ENCODE measurements at regions not wholly inside any gene's neighbourhood (a gene's known extent, or its start where the extent isn't known, plus 50 kb on each side); places are given as distances from the start of the nearest gene placed in this dataset.

- H3K9me3 ChIP-seq, result no peaks in the 10 kb centered on the region
- H3K36me3 ChIP-seq, result no peaks in the 10 kb centered on the region
- no peak for TF ChIP-seq POLR2A (IDR thresholded peaks at IDR 0.05)
- no peak for TF ChIP-seq EP300 (IDR thresholded peaks at IDR 0.05)
- TF ChIP-seq POLR2AphosphoS5 (IDR thresholded peaks at IDR 0.05), result no peak
- no peak for TF ChIP-seq CTCF (IDR thresholded peaks at IDR 0.05)
- H3K4me3 ChIP-seq, result no peak overlapping the region
- no peak overlapping the region for H3K27ac ChIP-seq
- WGBS, 2 donors (ENCODE audit: low coverage in 1 of 2), result 14 to 16% methylated on average over 2 of the region's 2 CpGs
- H3K4me1 ChIP-seq, result no peaks in the 10 kb centered on the region
- ATAC-seq, result no peak
- no peaks in the 10 kb centered on the region for H3K27me3 ChIP-seq
Observed at GRCh38 chr5:91955610-91956009, 572.5 kb upstream of the ARRDC3 start.

GRCh38 chr5:91954136-91954535 lies 571.0 kb upstream of the ARRDC3 start:
- H3K4me1 ChIP-seq, result no peaks in the 10 kb centered on the region
- no peak overlapping the region for H3K27ac ChIP-seq
- no peak overlapping the region for H3K4me3 ChIP-seq
- no peaks in the 10 kb centered on the region for H3K9me3 ChIP-seq
- H3K27me3 ChIP-seq, result no peaks in the 10 kb centered on the region
- no peaks in the 10 kb centered on the region for H3K36me3 ChIP-seq
- no peak for TF ChIP-seq POLR2AphosphoS5 (IDR thresholded peaks at IDR 0.05)
- no peak for TF ChIP-seq EP300 (IDR thresholded peaks at IDR 0.05)
- TF ChIP-seq POLR2A (IDR thresholded peaks at IDR 0.05), result no peak
- no peak for TF ChIP-seq CTCF (IDR thresholded peaks at IDR 0.05)
- ATAC-seq, result no peak

GRCh38 chr5:91950328-91950727 lies 567.2 kb upstream of the ARRDC3 start:
- H3K4me1 ChIP-seq, result no peaks in the 10 kb centered on the region
- ATAC-seq, result no peak
- H3K4me3 ChIP-seq, result no peak overlapping the region
- 85 to 100% methylated on average over 2 of the region's 2 CpGs for WGBS, 2 donors (ENCODE audit: low coverage in 1 of 2)
- H3K27me3 ChIP-seq, result no peaks in the 10 kb centered on the region
- no peak overlapping the region for H3K27ac ChIP-seq
- no peaks in the 10 kb centered on the region for H3K36me3 ChIP-seq
- no peaks in the 10 kb centered on the region for H3K9me3 ChIP-seq
- no peak for TF ChIP-seq CTCF (IDR thresholded peaks at IDR 0.05)
- no peak for TF ChIP-seq POLR2A (IDR thresholded peaks at IDR 0.05)
- TF ChIP-seq POLR2AphosphoS5 (IDR thresholded peaks at IDR 0.05), result no peak
- no peak for TF ChIP-seq EP300 (IDR thresholded peaks at IDR 0.05)

- 61 to 62% methylated on average over 3 to 4 of the region's 4 CpGs for WGBS, 2 donors (ENCODE audit: low coverage in 1 of 2)
- no peaks in the 10 kb centered on the region for H3K27me3 ChIP-seq
- H3K9me3 ChIP-seq, result no peaks in the 10 kb centered on the region
- no peak overlapping the region for H3K27ac ChIP-seq
- no peak overlapping the region for H3K4me3 ChIP-seq
- no peaks in the 10 kb centered on the region for H3K4me1 ChIP-seq
- TF ChIP-seq POLR2AphosphoS5 (IDR thresholded peaks at IDR 0.05) (no peak), EP300 (IDR thresholded peaks at IDR 0.05) (no peak), CTCF (IDR thresholded peaks at IDR 0.05) (no peak), POLR2A (IDR thresholded peaks at IDR 0.05) (no peak)
- ATAC-seq, result no peak
- H3K36me3 ChIP-seq, result no peaks in the 10 kb centered on the region
Observed at GRCh38 chr5:91946870-91947269, 563.8 kb upstream of the ARRDC3 start.

- no peak overlapping the region for H3K27ac ChIP-seq
- H3K36me3 ChIP-seq, result no peaks in the 10 kb centered on the region
- 33 to 67% methylated on average over 1 of the region's 1 CpG for whole genome bisulfite sequencing, 2 donors (ENCODE audit: low coverage in 1 of 2)
- no peak overlapping the region for H3K4me3 ChIP-seq
- H3K27me3 ChIP-seq, result no peaks in the 10 kb centered on the region
- no peaks in the 10 kb centered on the region for H3K4me1 ChIP-seq
- H3K9me3 ChIP-seq, result no peaks in the 10 kb centered on the region
- TF ChIP-seq CTCF (IDR thresholded peaks at IDR 0.05), result no peak
- TF ChIP-seq EP300 (IDR thresholded peaks at IDR 0.05), result no peak
- no peak for TF ChIP-seq POLR2A (IDR thresholded peaks at IDR 0.05)
- TF ChIP-seq POLR2AphosphoS5 (IDR thresholded peaks at IDR 0.05), result no peak
- ATAC-seq, result no peak
Observed at GRCh38 chr5:91941588-91941987, 558.5 kb upstream of the ARRDC3 start.
